H1 (cell line): ENCODE measurements at regions not wholly inside any gene's neighbourhood (a gene's known extent, or its start where the extent isn't known, plus 50 kb on each side); places are given as distances from the start of the nearest gene placed in this dataset.

Source experiments
- BACH1 ChIP-seq: IDR thresholded peaks from 2 replicates; pipeline ENCODE4 v1.6.1; 2012; ENCODE audit warnings: low read length, improper control_type of control experiment
- CEBPB ChIP-seq: IDR thresholded peaks from 2 replicates; pipeline ENCODE4 v1.6.1; 2012; ENCODE audit warnings: low read depth, low read length
- CTCF ChIP-seq, 3 experiments: IDR thresholded peaks; 1 replicate in 2 of 3; 2 replicates in 1 of 3; pipeline versions ENCODE4 v1.5.1 to v1.6.1; 2011; ENCODE audit warnings: low read length in 3 of 3, mild to moderate bottlenecking in 3 of 3, inconsistent platforms in 2 of 3, low read depth in 1 of 3, moderate library complexity in 1 of 3; ENCODE audit not compliant: insufficient read depth in 1 of 3; ENCODE audit errors: control extremely low read depth in 1 of 3
- EP300 ChIP-seq, 2 experiments: IDR thresholded peaks; 1 replicate in 1 of 2; 2 replicates in 1 of 2; pipeline ENCODE4 v1.6.1; 2011 to 2012; ENCODE audit warnings: low read depth in 2 of 2, low read length in 2 of 2, mild to moderate bottlenecking in 2 of 2, borderline replicate concordance in 1 of 2, inconsistent platforms in 1 of 2, moderate library complexity in 1 of 2
- FOSL1 ChIP-seq: IDR thresholded peaks from 2 replicates; pipeline ENCODE4 v1.6.1; 2011; ENCODE audit warnings: mild to moderate bottlenecking, low read depth, low read length, moderate library complexity; ENCODE audit not compliant: insufficient read depth
- JUN ChIP-seq: IDR thresholded peaks from 2 replicates; pipeline ENCODE4 v1.6.1; 2011; ENCODE audit warnings: low read depth, mild to moderate bottlenecking, improper control_type of control experiment, low read length
- MAX ChIP-seq: IDR thresholded peaks from 2 replicates; pipeline ENCODE4 v1.6.1; 2012; ENCODE audit warnings: inconsistent platforms
- NANOG ChIP-seq: IDR thresholded peaks from 2 replicates; pipeline ENCODE4 v1.6.1; 2011; ENCODE audit warnings: low read length, low read depth, mild to moderate bottlenecking, inconsistent platforms; ENCODE audit not compliant: insufficient read depth, poor library complexity, severe bottlenecking
- NRF1 ChIP-seq: IDR thresholded peaks from 2 replicates; pipeline ENCODE4 v1.6.1; 2011; ENCODE audit warnings: mild to moderate bottlenecking, low read depth, low read length, improper control_type of control experiment
- PHF8 ChIP-seq: fragments of 200-600 bp; sonication (generic); conservative IDR thresholded peaks from 2 replicates; pipeline ENCODE4 v1.7.1; 2012; ENCODE audit warnings: low read depth, mild to moderate bottlenecking, inconsistent platforms, low read length, moderate library complexity
- POLR2A ChIP-seq, 2 experiments: IDR thresholded peaks; 1 replicate in 1 of 2; 2 replicates in 1 of 2; pipeline ENCODE4 v1.6.1; 2011; ENCODE audit warnings: low read depth in 2 of 2, low read length in 2 of 2, mild to moderate bottlenecking in 2 of 2; ENCODE audit errors: control extremely low read depth in 1 of 2
- RFX5 ChIP-seq: IDR thresholded peaks from 2 replicates; pipeline ENCODE4 v1.6.1; 2011; ENCODE audit warnings: low read depth, low read length, improper control_type of control experiment, borderline replicate concordance
- RXRA ChIP-seq: IDR thresholded peaks from 2 replicates; pipeline ENCODE4 v1.6.1; 2011; ENCODE audit warnings: low read depth, mild to moderate bottlenecking, low read length, moderate library complexity; ENCODE audit not compliant: insufficient read depth
- SAP30 ChIP-seq: fragments of 300-600 bp; sonication (generic); IDR thresholded peaks from 2 replicates; pipeline ENCODE4 v1.7.1; 2012; ENCODE audit warnings: low read length, moderate library complexity, mild to moderate bottlenecking, inconsistent platforms; ENCODE audit not compliant: insufficient read depth, insufficient replicate concordance
- SIN3A ChIP-seq, 2 experiments: IDR thresholded peaks in 1 of 2; conservative IDR thresholded peaks in 1 of 2; 2 replicates each; pipeline ENCODE4 v1.6.1; 2011 to 2012; ENCODE audit warnings: low read length in 2 of 2, improper control_type of control experiment in 1 of 2, low read depth in 1 of 2, mild to moderate bottlenecking in 1 of 2
- SP2 ChIP-seq: IDR thresholded peaks from 2 replicates; pipeline ENCODE4 v1.6.1; 2012; ENCODE audit warnings: mild to moderate bottlenecking, low read length, inconsistent platforms
- SP4 ChIP-seq: IDR thresholded peaks from 2 replicates; pipeline ENCODE4 v1.6.1; 2012; ENCODE audit warnings: low read length, inconsistent platforms
- TBP ChIP-seq: IDR thresholded peaks from 2 replicates; pipeline ENCODE4 v1.6.1; 2011; ENCODE audit warnings: low read depth, low read length, improper control_type of control experiment
- TCF12 ChIP-seq: IDR thresholded peaks from 2 replicates; pipeline ENCODE4 v1.6.1; 2011; ENCODE audit warnings: low read depth, mild to moderate bottlenecking, low read length
- TF ChIP-seq, protein P1 (sequence below): IDR thresholded peaks from 2 replicates; pipeline ENCODE4 v1.6.1; 2012; ENCODE audit warnings: low read length, inconsistent platforms

DNA sequence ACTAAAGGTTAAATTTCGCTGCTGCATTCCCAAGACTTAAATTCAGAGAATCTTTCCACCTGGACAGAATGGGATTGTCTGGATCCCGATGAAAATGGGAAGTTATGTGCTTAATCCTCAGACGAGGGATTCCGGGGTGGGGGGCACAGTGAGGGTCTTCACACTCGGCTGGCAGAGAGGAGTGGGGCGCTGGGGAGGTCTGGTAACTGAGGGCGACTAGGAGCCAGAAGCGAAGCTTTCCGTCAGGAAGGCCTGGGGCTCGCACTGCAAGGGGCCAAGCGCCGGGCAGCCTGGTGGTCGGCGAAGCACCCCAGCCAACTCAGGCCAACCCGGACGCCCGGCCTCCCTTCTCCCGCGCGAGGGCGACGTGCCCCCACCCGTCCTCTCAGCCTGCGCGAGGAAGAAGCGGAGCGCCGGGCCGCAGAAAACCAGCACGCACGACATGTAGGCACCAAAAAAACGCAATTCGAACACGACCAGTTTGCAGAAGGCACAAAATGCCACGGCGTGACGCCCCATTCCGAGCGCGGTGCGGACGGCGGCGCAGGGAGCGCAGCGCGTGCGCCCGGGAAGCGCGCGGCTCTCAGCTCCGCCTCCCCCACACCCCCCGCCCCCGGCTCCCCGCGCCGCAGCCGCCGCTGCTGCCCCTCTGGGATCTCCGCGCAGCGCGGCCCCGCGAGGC lies 188.1 kb downstream of the ZEB2 start (continued):
- TF ChIP-seq, protein P1, sequence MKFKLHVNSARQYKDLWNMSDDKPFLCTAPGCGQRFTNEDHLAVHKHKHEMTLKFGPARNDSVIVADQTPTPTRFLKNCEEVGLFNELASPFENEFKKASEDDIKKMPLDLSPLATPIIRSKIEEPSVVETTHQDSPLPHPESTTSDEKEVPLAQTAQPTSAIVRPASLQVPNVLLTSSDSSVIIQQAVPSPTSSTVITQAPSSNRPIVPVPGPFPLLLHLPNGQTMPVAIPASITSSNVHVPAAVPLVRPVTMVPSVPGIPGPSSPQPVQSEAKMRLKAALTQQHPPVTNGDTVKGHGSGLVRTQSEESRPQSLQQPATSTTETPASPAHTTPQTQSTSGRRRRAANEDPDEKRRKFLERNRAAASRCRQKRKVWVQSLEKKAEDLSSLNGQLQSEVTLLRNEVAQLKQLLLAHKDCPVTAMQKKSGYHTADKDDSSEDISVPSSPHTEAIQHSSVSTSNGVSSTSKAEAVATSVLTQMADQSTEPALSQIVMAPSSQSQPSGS = no peak
- TF ChIP-seq SAP30 (no peak), FOSL1 (no peak), MAX (peak; percentile 73), BACH1 (0 out of 2 replicates have a peak, but pooled peaks have one; percentile 16), SIN3A (conservative IDR thresholded peaks at IDR 0.05 in 1 of 2, IDR thresholded peaks at IDR 0.05 in 1 of 2; ENCODE audit: low read depth in 1 of 2, low read length in 2 of 2) (no peak), EP300 (IDR thresholded peaks at IDR 0.05; ENCODE audit: borderline replicate concordance in 1 of 2, low read depth in 2 of 2, low read length in 2 of 2) (no peak), TCF12 (no peak), SP2 (no peak), RFX5 (no peak), NRF1 (peak; percentile 19; the same call in 1 of the 2 replicates), CTCF (IDR thresholded peaks at IDR 0.05; ENCODE audit: control extremely low read depth in 1 of 3, insufficient read depth in 1 of 3, low read depth in 1 of 3, low read length in 3 of 3) (no peak), CEBPB (no peak), JUN (no peak), PHF8 (peak; percentile 56), POLR2A (IDR thresholded peaks at IDR 0.05; ENCODE audit: control extremely low read depth in 1 of 2, low read depth in 2 of 2, low read length in 2 of 2) (no peak), TBP (no peak; the same call in 1 of the 2 replicates), SP4 (no peak), RXRA (no peak), NANOG (no peak)
